ENCODE measurements at regions not wholly inside any gene's neighbourhood (a gene's known extent, or its start where the extent isn't known, plus 50 kb on each side); places are given as distances from the start of the nearest gene placed in this dataset.

DNA sequence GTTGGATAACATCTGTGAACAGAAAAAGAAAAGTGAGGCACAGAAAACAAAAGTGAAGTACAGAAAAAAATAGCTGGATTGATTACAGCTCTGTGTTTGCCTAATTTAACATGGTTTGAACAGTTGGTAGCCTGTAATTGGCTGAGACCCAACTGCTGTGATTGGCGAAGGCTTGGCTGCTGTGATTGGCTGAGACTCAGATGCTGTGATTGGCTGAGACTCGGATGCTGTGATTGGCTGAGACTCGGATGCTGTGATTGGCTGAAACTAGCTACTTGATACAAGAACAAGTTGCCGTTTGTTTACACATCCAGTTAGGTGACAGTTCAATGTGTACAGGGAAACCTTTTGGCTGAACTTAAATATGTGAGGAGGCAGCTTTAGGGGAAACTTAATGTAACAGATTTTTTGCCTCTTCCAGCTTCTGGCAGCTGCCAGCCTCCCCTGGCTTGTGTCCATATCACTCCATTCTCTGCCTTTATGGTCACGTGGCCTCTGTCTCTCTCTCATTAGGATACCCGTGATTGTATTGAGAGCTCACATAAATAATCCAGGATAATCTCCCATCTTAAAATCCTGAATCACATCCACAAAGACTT, 223.4 kb upstream of the FOXA2 start:
- Histone ChIP-seq H3K9me3 (ENCODE audit: control insufficient read depth, low read length) (no peaks in the 10 kb centered on the region), H2AFZ (no peak overlapping the region), H3K9ac (no peak overlapping the region), H3K27me3 (ENCODE audit: control insufficient read depth, insufficient read depth, low read length) (no peaks in the 10 kb centered on the region), H3K27ac (no peak overlapping the region), H3K4me2 (ENCODE audit: low read length) (no peak overlapping the region), H3K4me3 (ENCODE audit: low read depth, low read length) (no peak overlapping the region), H3K4me1 (no peaks in the 10 kb centered on the region), H3K79me2 (no peaks in the 10 kb centered on the region), H3K36me3 (ENCODE audit: control insufficient read depth, insufficient read depth, low read length) (no peaks in the 10 kb centered on the region)
- no peak for TF ChIP-seq CTCF (IDR thresholded peaks at IDR 0.05)

- no peak overlapping the region for H3K4me3 ChIP-seq (ENCODE audit: low read depth, low read length)
- no peak for TF ChIP-seq CTCF (IDR thresholded peaks at IDR 0.05)
Observed at GRCh38 chr20:22808628-22809027, 224.3 kb upstream of the FOXA2 start.

GRCh38 chr20:22810030-22810429, 225.1 kb upstream of the SSTR4 start:
- Histone ChIP-seq H3K27ac (no peak overlapping the region), H3K9ac (no peak overlapping the region), H2AFZ (no peak overlapping the region), H3K9me3 (ENCODE audit: control insufficient read depth, low read length) (no peaks in the 10 kb centered on the region), H3K4me3 (ENCODE audit: low read depth, low read length) (no peak overlapping the region), H3K27me3 (ENCODE audit: control insufficient read depth, insufficient read depth, low read length) (no peaks in the 10 kb centered on the region), H3K4me1 (no peaks in the 10 kb centered on the region), H3K4me2 (ENCODE audit: low read length) (no peak overlapping the region), H3K79me2 (no peaks in the 10 kb centered on the region), H3K36me3 (ENCODE audit: control insufficient read depth, insufficient read depth, low read length) (no peaks in the 10 kb centered on the region)
- no peak for TF ChIP-seq CTCF (IDR thresholded peaks at IDR 0.05)

More at GRCh38 chr20:22808628-22809027, 224.3 kb upstream of the FOXA2 start:
- Histone ChIP-seq H3K27me3 (ENCODE audit: control insufficient read depth, insufficient read depth, low read length) (no peaks in the 10 kb centered on the region), H3K36me3 (ENCODE audit: control insufficient read depth, insufficient read depth, low read length) (no peaks in the 10 kb centered on the region), H3K9ac (no peak overlapping the region), H3K9me3 (ENCODE audit: control insufficient read depth, low read length) (no peaks in the 10 kb centered on the region), H2AFZ (no peak overlapping the region), H3K79me2 (no peaks in the 10 kb centered on the region), H3K4me2 (ENCODE audit: low read length) (no peak overlapping the region), H3K27ac (no peak overlapping the region), H3K4me1 (no peaks in the 10 kb centered on the region)

- no peak overlapping the region for H3K27ac ChIP-seq
- H3K9me3 ChIP-seq (ENCODE audit: control insufficient read depth, low read length), result no peaks in the 10 kb centered on the region
- H3K36me3 ChIP-seq (ENCODE audit: control insufficient read depth, insufficient read depth, low read length), result no peaks in the 10 kb centered on the region
- no peaks in the 10 kb centered on the region for H3K79me2 ChIP-seq
- no peak overlapping the region for H2AFZ ChIP-seq
- no peak for TF ChIP-seq CTCF (IDR thresholded peaks at IDR 0.05)
- no peak overlapping the region for H3K4me2 ChIP-seq (ENCODE audit: low read length)
- H3K4me3 ChIP-seq (ENCODE audit: low read depth, low read length), result no peak overlapping the region
- H3K4me1 ChIP-seq, result no peaks in the 10 kb centered on the region
- H3K27me3 ChIP-seq (ENCODE audit: control insufficient read depth, insufficient read depth, low read length), result no peaks in the 10 kb centered on the region
- no peak overlapping the region for H3K9ac ChIP-seq
Observed at GRCh38 chr20:22810626-22811569, 224.2 kb upstream of the SSTR4 start.
